GM12874 (cell line): ENCODE measurements at regions not wholly inside any gene's neighbourhood (a gene's known extent, or its start where the extent isn't known, plus 50 kb on each side); places are given as distances from the start of the nearest gene placed in this dataset.

ENCODE experiments used
- CTCF ChIP-seq: IDR thresholded peaks from 2 replicates; pipeline ENCODE4 v1.5.1; 2011; ENCODE audit warnings: low read depth, mild to moderate bottlenecking, control low read depth, low read length, moderate library complexity; ENCODE audit not compliant: insufficient read depth

- no peak for TF ChIP-seq CTCF
These were observed 149.7 kb upstream of the CDIN1 start for GRCh38 chr15:36429707-36430106.

GRCh38 chr15:36430280-36430679, 149.1 kb upstream of the CDIN1 start:
- TF ChIP-seq CTCF: no peak

DNA sequence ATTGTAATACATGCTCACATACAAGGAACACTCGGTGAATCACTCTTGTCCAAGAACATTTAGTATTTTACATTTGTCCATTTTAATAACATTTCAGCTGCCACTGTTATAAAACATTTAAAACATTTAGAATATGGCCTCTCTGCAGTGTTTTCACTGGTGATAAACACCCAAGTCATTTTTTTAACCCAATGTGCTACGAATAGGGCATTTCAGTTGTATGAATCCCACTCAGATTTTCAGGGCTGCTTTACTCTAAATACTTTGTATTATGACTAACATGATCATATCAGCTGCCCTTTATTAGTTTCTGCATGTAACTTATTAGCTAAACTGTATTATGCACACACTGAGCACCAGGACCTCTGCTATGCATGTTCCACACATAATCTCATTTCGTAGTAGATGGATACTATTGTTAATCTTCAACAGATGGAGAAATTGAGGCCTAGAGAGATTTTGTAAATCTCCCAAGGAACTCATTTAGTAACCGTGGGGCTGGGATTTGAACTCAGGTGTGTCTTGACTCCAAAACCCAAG, 148.6 kb upstream of the CDIN1 start:
- TF ChIP-seq CTCF: no peak

DNA sequence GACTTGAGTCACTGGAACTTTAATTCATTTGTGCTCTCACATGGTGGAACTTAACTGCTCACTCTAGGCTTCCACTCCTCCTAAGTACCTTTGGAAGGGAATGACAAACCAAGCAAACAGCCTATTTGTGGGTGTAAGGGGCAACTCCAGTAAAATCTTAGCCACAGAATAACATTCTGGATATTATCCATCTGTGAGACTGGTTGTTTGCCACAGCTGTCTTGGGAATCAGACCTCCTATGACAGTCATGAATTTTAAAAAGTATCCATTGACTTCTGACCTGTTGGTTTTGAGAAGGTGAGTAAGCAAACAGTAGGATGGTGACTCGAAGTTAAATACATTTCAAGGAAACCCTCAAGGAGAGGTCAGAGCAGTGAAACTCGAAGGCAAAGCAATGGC, 147.3 kb upstream of the CDIN1 start:
- no peak for TF ChIP-seq CTCF

DNA sequence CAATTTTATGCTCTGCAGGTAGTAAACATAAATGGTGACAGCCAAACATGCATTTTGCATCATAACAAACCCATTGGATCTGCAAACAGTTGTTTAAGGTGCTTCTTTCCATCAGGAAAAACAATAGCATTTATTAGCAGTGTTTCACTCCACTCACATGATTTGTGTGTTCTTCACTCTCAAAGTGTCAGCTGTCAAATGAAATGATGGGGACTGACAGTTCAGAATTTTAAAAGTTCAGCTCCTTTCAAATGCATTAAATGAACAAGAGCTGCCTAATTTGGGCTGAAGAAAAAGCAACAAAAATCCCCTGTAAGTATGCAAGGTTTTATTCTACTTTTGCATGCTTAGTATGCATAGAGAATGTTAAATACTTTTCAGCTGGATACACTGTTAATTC, 145.2 kb upstream of the CDIN1 start:
- TF ChIP-seq CTCF: no peak

DNA sequence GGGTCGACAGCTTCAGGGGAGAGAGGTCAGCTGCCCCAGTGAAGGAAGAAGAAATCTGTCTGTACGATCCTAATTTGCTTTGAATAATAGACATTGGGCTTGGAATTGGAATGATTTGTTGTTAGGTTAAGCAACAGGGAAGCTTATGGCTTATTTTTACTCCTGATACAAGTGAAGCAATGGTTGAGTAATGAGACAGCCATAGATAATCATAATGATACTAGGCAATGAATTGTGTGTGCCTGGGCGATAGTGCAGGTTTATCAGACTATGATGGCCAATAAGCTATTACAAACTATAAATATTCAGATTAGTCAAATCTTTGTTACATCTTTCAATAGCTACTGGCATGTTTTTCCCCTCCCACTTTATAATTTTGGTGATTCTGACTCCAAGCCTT, 140.9 kb upstream of the CDIN1 start:
- TF ChIP-seq CTCF: no peak

GRCh38 chr15:36447373-36447772, 132.1 kb upstream of the CDIN1 start:
- TF ChIP-seq CTCF: no peak

- TF ChIP-seq CTCF: no peak
These were observed 131.0 kb upstream of the CDIN1 start for GRCh38 chr15:36448418-36448817.
